Adrenal gland (tissue), 9 donors: ENCODE measurements at regions not wholly inside any gene's neighbourhood (a gene's known extent, or its start where the extent isn't known, plus 50 kb on each side); places are given as distances from the start of the nearest gene placed in this dataset.

Source experiments
- DNase-seq, 7 donors: peaks; one replicate each; pipeline ENCODE4 v3.0.0-alpha.2; 2019 to 2020
- H3K27ac ChIP-seq, 5 donors: fragments of 200-600 bp; sonication (generic) in 4 of 5; 1 replicate in 3 of 5; 2 replicates in 2 of 5; pipeline versions ENCODE4 v1.5.1 to v1.8.0; 2016 to 2020; ENCODE audit warnings: mild to moderate bottlenecking in 1 of 5
- H3K27me3 ChIP-seq: fragments of 200-600 bp; 2 replicates; pipeline ENCODE4 v1.8.0; 2021
- H3K36me3 ChIP-seq, 2 donors: fragments of 200-600 bp; replicated peaks in 1 of 2; 1 replicate in 1 of 2; 2 replicates in 1 of 2; pipeline versions ENCODE4 v1.5.1 to v1.8.0; 2018 to 2022
- H3K4me1 ChIP-seq, 2 donors: fragments of 200-600 bp; replicated peaks in 1 of 2; 1 replicate in 1 of 2; 2 replicates in 1 of 2; pipeline versions ENCODE4 v1.5.1 to v1.8.0; 2018 to 2021
- H3K4me3 ChIP-seq, 4 donors: fragments of 200-600 bp; sonication (generic) in 3 of 4; one replicate each; pipeline ENCODE4 v1.5.1; 2016 to 2018
- H3K9me3 ChIP-seq, 3 donors: fragments of 200-600 bp; sonication (generic) in 1 of 3; replicated peaks in 1 of 3; 1 replicate in 2 of 3; 2 replicates in 1 of 3; pipeline versions ENCODE4 v1.5.1 to v1.8.0; 2016 to 2021
- POLR2A ChIP-seq, 2 donors: fragments of 450-650 bp; IDR thresholded peaks; one replicate each; pipeline ENCODE4 v1.6.1; 2017; ENCODE audit warnings: antibody characterized with exemption in 2 of 2, mild to moderate bottlenecking in 2 of 2, moderate library complexity in 1 of 2
- WGBS, 4 donors: extraction: QIAGEN DNeasy Blood & Tissue Kit in 2 of 4; methylation state at CpG; one replicate each; pipeline versions ENCODE4 v1.1.5 to v1.1.7; 2013 to 2017; 5-methylcytosine and 5-hydroxymethylcytosine counted together
- intact Hi-C, 2 donors: fragments of 100-400 bp; cut with DNase I; formaldehyde crosslinking; loops; one replicate each; pipeline versions ENCODE4 v1.14.1 to v1.15.0; 2022 to 2023
- TF ChIP-seq, protein P1 (sequence below), 6 experiments: fragments of 450-650 bp in 4 of 6; fragments of 200-600 bp in 2 of 6; sonication (generic) in 1 of 6; IDR thresholded peaks; 1 replicate in 5 of 6; 2 replicates in 1 of 6; pipeline versions ENCODE4 v1.5.1 to v1.8.0; 2016 to 2021; ENCODE audit warnings: antibody characterized with exemption in 6 of 6, mild to moderate bottlenecking in 2 of 6, moderate library complexity in 1 of 6
- donor health status: healthy with polysubstance abuse.
- donor health status: Bipolar disorder and iron deficiency.
- donor health status: DM: yes; HTN: yes; CAD: no.
- donor health status: DM: no; HTN: no; CAD: no.
- donor health status: DM: no; HTN: no; CAD: no.

DNA sequence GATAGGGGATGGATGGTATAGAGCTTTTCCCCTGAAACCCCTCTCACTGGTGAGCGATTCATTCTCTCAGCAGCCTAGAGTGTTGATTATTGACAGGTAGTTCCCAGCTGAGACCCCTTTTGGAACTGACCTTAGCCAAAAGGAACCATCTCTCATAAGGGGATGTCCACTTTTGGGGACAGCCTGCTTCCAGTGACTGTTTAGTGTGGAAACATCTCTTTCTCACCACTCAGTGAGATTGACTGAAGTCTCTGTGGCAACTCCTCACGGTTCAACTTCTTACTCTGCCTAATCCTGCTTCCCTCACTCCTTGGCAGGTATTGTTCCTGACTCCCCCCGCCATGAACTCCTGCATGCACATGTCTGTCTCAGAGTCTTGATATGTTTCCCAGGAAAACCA, 529.2 kb upstream of the ATP2B1 start:
- 66 to 93% (median 76%) methylated on average over 3 of the region's 3 CpGs for WGBS, 4 donors
- no peaks in the 10 kb centered on the region for H3K9me3 ChIP-seq
- no peaks in the 10 kb centered on the region for H3K4me1 ChIP-seq
- DNase-seq, result no peak
- TF ChIP-seq, protein P1, sequence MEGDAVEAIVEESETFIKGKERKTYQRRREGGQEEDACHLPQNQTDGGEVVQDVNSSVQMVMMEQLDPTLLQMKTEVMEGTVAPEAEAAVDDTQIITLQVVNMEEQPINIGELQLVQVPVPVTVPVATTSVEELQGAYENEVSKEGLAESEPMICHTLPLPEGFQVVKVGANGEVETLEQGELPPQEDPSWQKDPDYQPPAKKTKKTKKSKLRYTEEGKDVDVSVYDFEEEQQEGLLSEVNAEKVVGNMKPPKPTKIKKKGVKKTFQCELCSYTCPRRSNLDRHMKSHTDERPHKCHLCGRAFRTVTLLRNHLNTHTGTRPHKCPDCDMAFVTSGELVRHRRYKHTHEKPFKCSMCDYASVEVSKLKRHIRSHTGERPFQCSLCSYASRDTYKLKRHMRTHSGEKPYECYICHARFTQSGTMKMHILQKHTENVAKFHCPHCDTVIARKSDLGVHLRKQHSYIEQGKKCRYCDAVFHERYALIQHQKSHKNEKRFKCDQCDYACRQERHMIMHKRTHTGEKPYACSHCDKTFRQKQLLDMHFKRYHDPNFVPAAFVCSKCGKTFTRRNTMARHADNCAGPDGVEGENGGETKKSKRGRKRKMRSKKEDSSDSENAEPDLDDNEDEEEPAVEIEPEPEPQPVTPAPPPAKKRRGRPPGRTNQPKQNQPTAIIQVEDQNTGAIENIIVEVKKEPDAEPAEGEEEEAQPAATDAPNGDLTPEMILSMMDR (IDR thresholded peaks at IDR 0.05), result no peak
- no peak for TF ChIP-seq POLR2A (IDR thresholded peaks at IDR 0.05)
- H3K27ac ChIP-seq, result no peak overlapping the region
- H3K36me3 ChIP-seq, result no peaks in the 10 kb centered on the region
- no peak overlapping the region for H3K4me3 ChIP-seq
- intact Hi-C loops, result no loop called here
- no peaks in the 10 kb centered on the region for H3K27me3 ChIP-seq

DNA sequence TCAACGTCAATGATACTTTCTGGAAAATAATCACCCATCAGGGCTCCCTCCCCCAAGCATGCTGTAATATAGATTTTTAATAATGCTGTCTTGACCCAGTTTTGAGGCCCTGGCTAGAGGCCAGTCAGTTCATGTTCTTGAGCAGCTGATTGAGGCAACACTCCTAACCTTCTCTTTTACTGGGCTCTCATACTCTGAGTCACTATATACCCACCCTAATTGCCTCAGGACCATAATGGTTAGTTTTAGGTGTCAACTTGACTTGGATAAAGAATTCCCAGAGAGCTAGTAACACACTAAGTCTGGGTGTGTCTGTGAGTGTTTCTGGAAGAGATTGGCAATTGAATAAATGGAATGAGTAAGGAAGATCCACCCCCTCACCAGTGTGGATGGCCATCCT, 527.0 kb upstream of the ATP2B1 start:
- WGBS, 4 donors, result 59 to 85% (median 76%) methylated on average over 1 of the region's 1 CpG
- H3K36me3 ChIP-seq, result no peaks in the 10 kb centered on the region
- intact Hi-C loops, result no loop called here
- no peaks in the 10 kb centered on the region for H3K27me3 ChIP-seq
- no peak overlapping the region for H3K27ac ChIP-seq
- no peaks in the 10 kb centered on the region for H3K9me3 ChIP-seq
- DNase-seq, result no peak
- no peaks in the 10 kb centered on the region for H3K4me1 ChIP-seq
- no peak overlapping the region for H3K4me3 ChIP-seq
- TF ChIP-seq, protein P1 (IDR thresholded peaks at IDR 0.05), result no peak
- no peak for TF ChIP-seq POLR2A (IDR thresholded peaks at IDR 0.05)

DNA sequence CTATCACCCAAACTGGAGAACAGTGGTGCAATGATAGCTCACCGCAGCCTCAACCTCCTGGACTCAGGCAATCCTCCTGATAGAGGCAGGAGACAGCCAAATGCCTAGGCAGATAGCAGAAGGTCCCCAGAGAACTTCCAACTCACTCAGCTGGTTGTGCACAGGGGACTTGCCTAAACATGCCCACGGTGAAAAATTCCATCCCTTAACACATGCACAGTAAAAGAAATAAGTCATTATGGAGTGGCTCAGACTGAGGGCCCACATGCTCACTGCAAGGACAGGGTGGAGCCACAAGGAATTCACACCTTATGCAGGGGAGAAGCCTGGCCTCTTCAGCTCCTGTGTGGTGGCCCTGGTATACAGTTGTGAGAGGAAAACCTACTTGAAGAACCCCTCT, 525.8 kb upstream of the ATP2B1 start:
- no peak for TF ChIP-seq POLR2A (IDR thresholded peaks at IDR 0.05)
- TF ChIP-seq, protein P1 (IDR thresholded peaks at IDR 0.05), result no peak
- no peak overlapping the region for H3K4me3 ChIP-seq
- intact Hi-C loops, result no loop called here
- no peaks in the 10 kb centered on the region for H3K9me3 ChIP-seq
- WGBS, 4 donors, result 89 to 100% (median 92%) methylated on average over 2 of the region's 2 CpGs
- no peaks in the 10 kb centered on the region for H3K4me1 ChIP-seq
- H3K36me3 ChIP-seq, result no peaks in the 10 kb centered on the region
- no peak overlapping the region for H3K27ac ChIP-seq
- DNase-seq, result no peak
- no peaks in the 10 kb centered on the region for H3K27me3 ChIP-seq

DNA sequence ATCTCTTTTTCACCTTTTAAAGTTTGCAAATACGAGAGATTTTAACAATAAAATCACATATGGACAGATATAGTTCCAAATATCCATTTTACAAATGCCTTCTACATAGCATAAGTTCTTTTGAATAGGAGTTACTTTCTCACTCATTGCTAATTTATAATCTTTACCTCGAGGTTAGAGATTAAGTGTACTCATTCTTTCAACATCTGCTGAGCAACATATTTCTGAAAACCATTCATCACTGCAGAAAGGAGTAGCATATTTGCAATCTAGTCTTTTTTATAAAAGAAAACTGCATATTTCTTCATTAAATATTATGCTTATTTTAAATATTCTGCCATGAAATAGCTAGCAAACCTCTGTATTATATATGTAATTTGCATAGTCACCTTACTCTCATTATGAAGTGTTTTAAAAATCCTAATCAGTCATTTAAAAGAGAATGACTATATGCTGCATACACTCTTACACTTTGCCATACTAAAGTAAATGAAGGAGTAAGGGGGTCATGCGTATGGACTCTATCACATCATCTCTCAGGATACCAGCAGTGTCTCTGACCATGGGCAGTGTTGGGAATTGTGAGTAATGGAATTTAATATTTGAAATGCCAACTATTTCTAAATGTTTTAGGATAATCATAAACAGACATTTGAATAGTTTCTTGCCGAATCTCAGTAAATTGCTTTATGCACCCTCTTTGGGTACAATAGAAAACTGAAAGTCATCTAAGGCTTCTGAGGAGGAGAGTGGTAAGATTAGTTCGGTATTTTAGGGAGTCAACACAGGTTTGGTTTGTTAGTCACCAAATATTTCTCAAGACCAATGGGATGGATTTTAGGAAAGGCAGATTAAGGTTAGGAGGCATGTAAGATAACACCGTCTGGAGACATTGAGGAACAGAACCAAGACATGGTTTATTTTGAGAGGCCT, 524.8 kb upstream of the ATP2B1 start:
- intact Hi-C loops, result no loop called here
- H3K27ac ChIP-seq, result no peak overlapping the region
- H3K36me3 ChIP-seq, result no peaks in the 10 kb centered on the region
- no peak overlapping the region for H3K4me3 ChIP-seq
- H3K4me1 ChIP-seq, result no peaks in the 10 kb centered on the region
- no peaks in the 10 kb centered on the region for H3K9me3 ChIP-seq
- DNase-seq, result no peak
- WGBS, 4 donors, result 71 to 76% (median 74%) methylated on average over 6 of the region's 6 CpGs
- TF ChIP-seq, protein P1 (IDR thresholded peaks at IDR 0.05), result no peak
- no peak for TF ChIP-seq POLR2A (IDR thresholded peaks at IDR 0.05)
- H3K27me3 ChIP-seq, result no peaks in the 10 kb centered on the region
